ENCODE measurements at regions not wholly inside any gene's neighbourhood (a gene's known extent, or its start where the extent isn't known, plus 50 kb on each side); places are given as distances from the start of the nearest gene placed in this dataset.

DNA sequence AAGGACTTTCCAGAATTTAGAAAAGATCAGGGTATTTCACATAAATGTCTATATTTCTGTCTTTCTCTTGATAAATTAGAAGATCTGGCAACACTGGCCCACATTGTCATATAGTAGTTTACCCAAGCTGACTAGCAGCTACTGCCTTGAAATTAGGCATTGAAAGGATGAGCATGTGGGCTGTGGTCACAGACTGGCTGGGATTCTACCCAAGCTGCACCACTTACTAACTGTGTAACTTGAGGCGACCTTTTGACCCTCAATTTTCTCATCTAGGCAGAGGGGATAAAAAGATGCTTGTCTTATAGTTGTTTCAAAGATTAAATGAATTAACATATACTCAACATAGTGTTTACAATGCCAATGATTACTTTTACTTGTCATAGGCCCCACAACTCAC lies 152.7 kb upstream of the BMP2 start:
- no peaks in the 10 kb centered on the region for H3K9me3 ChIP-seq (ENCODE audit: insufficient read depth in 2 of 2, low read depth in 1 of 2, low read length in 1 of 2)
- no peak overlapping the region for H2AFZ ChIP-seq (ENCODE audit: low read length)
- no peak overlapping the region for H3K9ac ChIP-seq (replicated peaks in 1 of 4; ENCODE audit: extremely low read depth in 1 of 4, low read depth in 3 of 4, low read length in 3 of 4)
- no peak overlapping the region for H3K27ac ChIP-seq (ENCODE audit: low read depth, low read length)
- H3K79me1 ChIP-seq (ENCODE audit: low read depth, low read length), result no peaks in the 10 kb centered on the region
- POLR2A ChIA-PET (ENCODE audit: partially characterized antibody), result no interaction called here
- H3K4me1 ChIP-seq (replicated peaks in 1 of 4; ENCODE audit: control insufficient read depth in 3 of 4, insufficient read depth in 4 of 4, low read length in 3 of 4), result no peaks in the 10 kb centered on the region
- FAIRE-seq (no peak), DNase-seq (ENCODE audit: low read depth in 1 of 2, low spot score in 2 of 2) (no peak)
- no peak overlapping the region for H3K14ac ChIP-seq (ENCODE audit: insufficient read length)
- H2BK5ac ChIP-seq (ENCODE audit: low read depth, low read length), result no peak overlapping the region
- H4K20me1 ChIP-seq (replicated peaks in 1 of 2; ENCODE audit: control insufficient read depth in 1 of 2, insufficient read depth in 2 of 2, low read length in 2 of 2), result no peaks in the 10 kb centered on the region
- H4K8ac ChIP-seq (ENCODE audit: extremely low read depth, insufficient read depth, low read length), result no peak overlapping the region
- no peak overlapping the region for H4K91ac ChIP-seq (replicated peaks; ENCODE audit: insufficient read length, low read length)
- no peak overlapping the region for H3K4me2 ChIP-seq (ENCODE audit: insufficient read depth in 1 of 2, low read depth in 2 of 2, low read length in 2 of 2)
- H2AK5ac ChIP-seq (ENCODE audit: low read depth, low read length), result no peak overlapping the region
- H3K4me3 ChIP-seq (ENCODE audit: extremely low read depth in 1 of 4, insufficient read depth in 2 of 4, low read depth in 3 of 4, low read length in 4 of 4), result no peak overlapping the region
- no peak for TF ChIP-seq KDM5A (IDR thresholded peaks at IDR 0.05; ENCODE audit: low read length)
- TF ChIP-seq EZH2 (IDR thresholded peaks at IDR 0.05; ENCODE audit: low read depth, low read length, severe bottlenecking), result no peak
- no peak for TF ChIP-seq CBX5 (IDR thresholded peaks at IDR 0.05; ENCODE audit: low read depth, low read length)
- H2BK12ac ChIP-seq (ENCODE audit: low read depth, low read length), result no peak overlapping the region
- H3K56ac ChIP-seq (replicated peaks; ENCODE audit: insufficient read length, low read depth, low read length), result no peak overlapping the region
- no peak overlapping the region for H3K23ac ChIP-seq (ENCODE audit: insufficient read length)
- H3K79me2 ChIP-seq (ENCODE audit: control insufficient read depth in 1 of 2, insufficient read depth in 2 of 2, low read length in 2 of 2), result no peaks in the 10 kb centered on the region
- H2BK15ac ChIP-seq (ENCODE audit: low read length), result no peak overlapping the region
- no peak overlapping the region for H3K18ac ChIP-seq (ENCODE audit: extremely low read depth, low read length)
- CTCF ChIA-PET (ENCODE audit: partially characterized antibody), result interaction anchor here (1.2 to 2.1 kb wide), 4 partner anchors 13 to 214 kb away, joined by 3 to 6 read pairs (median 5); no protein-coding TSS in a partner anchor
- H3K27me3 ChIP-seq (replicated peaks in 1 of 4; ENCODE audit: control insufficient read depth in 3 of 4, extremely low read depth in 1 of 4, insufficient read depth in 3 of 4, low read length in 3 of 4), result no peaks in the 10 kb centered on the region
- H3K23me2 ChIP-seq (ENCODE audit: low read depth, low read length), result no peaks in the 10 kb centered on the region
- H2BK120ac ChIP-seq (replicated peaks; ENCODE audit: low read depth, low read length), result no peak overlapping the region
- H2BK20ac ChIP-seq (ENCODE audit: low read length), result no peak overlapping the region
- H4K5ac ChIP-seq (ENCODE audit: insufficient read length, low read depth, low read length), result no peak overlapping the region
- H3K4ac ChIP-seq (replicated peaks; ENCODE audit: insufficient read length, low read depth, low read length), result no peak overlapping the region
- no peaks in the 10 kb centered on the region for H3K36me3 ChIP-seq (ENCODE audit: control insufficient read depth in 2 of 4, insufficient read depth in 4 of 4, low read length in 3 of 4)
- 93% methylated on average over 1 of the region's 1 CpG; no CpG with 5 or more reads in 1 of the 2 experiments for WGBS, 2 experiments (ENCODE audit: extremely low coverage in 1 of 2, insufficient coverage in 1 of 2, insufficient read length in 1 of 2, insufficient replicate concordance in 2 of 2, low coverage in 1 of 2, low lambda C conversion rate in 2 of 2, missing lambda C conversion rate in 1 of 2)
